Mesodermal cell (in vitro differentiated cells): ENCODE measurements at regions not wholly inside any gene's neighbourhood (a gene's known extent, or its start where the extent isn't known, plus 50 kb on each side); places are given as distances from the start of the nearest gene placed in this dataset.

Experiments used
- H3K27ac ChIP-seq: 2 replicates; pipeline ENCODE4 v1.7.0; 2013; ENCODE audit warnings: mild to moderate bottlenecking, low read depth, low read length, moderate library complexity; ENCODE audit not compliant: severe bottlenecking
- H3K36me3 ChIP-seq: 2 replicates; pipeline ENCODE4 v1.7.1; 2013; ENCODE audit warnings: mild to moderate bottlenecking, low read length, moderate library complexity; ENCODE audit not compliant: control insufficient read depth, insufficient read depth
- H3K4me1 ChIP-seq: one replicate; pipeline ENCODE4 v1.7.1; 2013; ENCODE audit warnings: mild to moderate bottlenecking, low read length; ENCODE audit not compliant: insufficient read depth, control insufficient read depth, poor library complexity, severe bottlenecking
- H3K4me3 ChIP-seq: 2 replicates; pipeline ENCODE4 v1.7.0; 2013; ENCODE audit warnings: low read length, control low read depth, mild to moderate bottlenecking; ENCODE audit not compliant: insufficient read depth, poor library complexity, severe bottlenecking; ENCODE audit errors: extremely low read depth
- H3K9me3 ChIP-seq: 2 replicates; pipeline ENCODE4 v1.7.1; 2013; ENCODE audit warnings: mild to moderate bottlenecking, low read length, moderate library complexity; ENCODE audit not compliant: control insufficient read depth
- WGBS, 2 experiments: methylation state at CpG; one replicate each; pipeline ENCODE4 v1.1.5; 2013; ENCODE audit warnings: missing lambda C conversion rate in 2 of 2; ENCODE audit not compliant: insufficient coverage in 2 of 2; 5-methylcytosine and 5-hydroxymethylcytosine counted together

DNA sequence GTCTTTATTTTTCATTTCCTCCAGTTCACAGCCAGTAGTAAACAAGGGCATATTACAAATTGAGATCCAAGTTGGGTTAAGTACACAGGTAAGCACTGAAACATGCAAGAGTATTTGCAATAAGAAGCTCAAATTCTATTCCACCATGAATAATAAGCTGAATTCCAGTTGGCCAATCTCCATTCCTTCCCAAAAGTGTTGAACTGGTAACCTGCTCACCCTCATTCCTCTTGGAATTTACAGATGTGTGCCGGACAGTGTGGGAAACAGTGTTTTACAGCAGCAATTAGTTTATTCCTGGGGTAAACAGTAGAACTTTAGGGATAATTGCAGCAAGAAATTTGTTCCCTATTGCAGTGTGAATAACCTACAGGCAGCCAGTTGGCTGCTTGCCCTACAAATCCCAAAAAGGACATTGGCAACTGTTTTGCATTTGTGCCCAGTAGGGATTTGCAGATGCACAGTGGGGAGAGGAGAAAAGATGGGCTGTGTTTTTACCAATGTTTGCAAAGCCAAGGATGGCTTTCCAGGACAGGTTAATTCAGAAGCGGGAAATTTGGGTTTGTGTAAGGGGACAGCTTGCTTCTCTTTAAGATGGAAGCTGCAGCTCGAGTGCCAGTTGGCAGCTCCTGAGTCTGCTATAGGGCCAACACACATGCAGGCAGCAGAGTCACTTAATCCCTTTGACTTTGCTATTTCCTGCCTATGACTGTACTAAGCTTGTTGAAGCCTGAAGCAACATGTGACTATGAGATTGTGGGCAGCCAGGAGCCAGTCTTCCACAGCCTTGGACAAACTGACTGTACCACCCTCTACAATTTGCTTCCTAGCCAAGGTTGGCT is 318.9 kb downstream of the MAP2K6 start:
- WGBS, 2 experiments: 90 to 96% methylated on average over 2 of the region's 3 CpGs

DNA sequence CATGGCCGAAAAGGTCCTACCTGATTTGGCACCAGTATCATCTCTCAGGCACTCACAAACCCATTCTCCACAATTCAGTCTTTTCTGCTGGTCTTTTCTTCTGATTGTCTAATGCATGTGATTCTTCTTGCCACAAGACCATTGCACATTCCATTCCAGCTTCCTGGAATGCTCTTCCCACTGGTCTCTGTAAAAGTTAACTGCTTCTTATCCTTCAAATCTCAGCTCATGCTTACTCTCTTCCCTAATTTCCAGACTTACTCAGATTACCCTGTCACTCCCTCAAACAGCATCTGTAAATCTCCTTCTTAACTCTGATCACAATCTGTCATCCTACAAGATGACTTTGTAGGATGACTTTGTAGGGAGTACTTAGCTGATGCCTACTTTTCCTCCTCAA is 320.2 kb downstream of the MAP2K6 start:
- Histone ChIP-seq H3K27ac (no peak overlapping the region), H3K4me3 (no peak overlapping the region), H3K9me3 (peaks cover 6% of the 10 kb centered on the region), H3K4me1 (peaks cover 27% of the 10 kb centered on the region), H3K36me3 (no peaks in the 10 kb centered on the region)
- 91 to 100% methylated on average over 1 of the region's 1 CpG for WGBS, 2 experiments

More for the DNA sequence above, 318.9 kb downstream of the MAP2K6 start:
- peak overlapping the region; percentile 38 for H3K27ac ChIP-seq
- H3K9me3 ChIP-seq: peaks cover 6% of the 10 kb centered on the region
- H3K4me3 ChIP-seq: no peak overlapping the region
- H3K4me1 ChIP-seq: peaks cover 27% of the 10 kb centered on the region
- H3K36me3 ChIP-seq: no peaks in the 10 kb centered on the region

DNA sequence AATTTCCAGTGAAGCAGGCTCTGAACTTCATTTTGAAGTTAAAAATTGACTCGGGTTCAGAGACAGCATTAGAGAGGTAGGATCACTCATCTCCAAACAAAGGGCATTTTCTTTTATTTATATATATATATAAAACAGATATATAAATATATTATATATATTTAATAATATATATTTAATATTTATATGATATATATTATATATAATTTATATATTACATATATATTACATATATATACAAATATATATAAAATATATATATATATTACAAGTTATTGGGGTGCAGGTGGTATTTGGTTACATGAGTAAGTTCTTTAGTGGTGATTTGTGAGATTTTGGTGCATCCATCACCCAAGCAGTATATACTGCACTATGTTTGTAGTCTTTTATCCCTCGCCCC is 320.8 kb downstream of the MAP2K6 start:
- peaks cover 27% of the 10 kb centered on the region for H3K4me1 ChIP-seq
- no peaks in the 10 kb centered on the region for H3K36me3 ChIP-seq
- no CpG with 5 or more reads among the region's 2 CpGs for WGBS, 2 experiments
- H3K9me3 ChIP-seq: peaks cover 6% of the 10 kb centered on the region
- H3K4me3 ChIP-seq: no peak overlapping the region
- H3K27ac ChIP-seq: no peak overlapping the region

GRCh38 chr17:69743091-69743490 is 328.6 kb downstream of the MAP2K6 start:
- no peaks in the 10 kb centered on the region for H3K4me1 ChIP-seq
- WGBS, 2 experiments: 95 to 100% methylated on average over 2 to 3 of the region's 3 CpGs
- H3K4me3 ChIP-seq: no peak overlapping the region
- no peaks in the 10 kb centered on the region for H3K9me3 ChIP-seq
- no peaks in the 10 kb centered on the region for H3K36me3 ChIP-seq
- H3K27ac ChIP-seq: no peak overlapping the region

- Histone ChIP-seq H3K36me3 (no peaks in the 10 kb centered on the region), H3K9me3 (no peaks in the 10 kb centered on the region), H3K27ac (no peak overlapping the region), H3K4me1 (no peaks in the 10 kb centered on the region), H3K4me3 (no peak overlapping the region)
- WGBS, 2 experiments: 90 to 93% methylated on average over 5 of the region's 5 CpGs
Measured at GRCh38 chr17:69744512-69745070, 330.1 kb downstream of the MAP2K6 start.

DNA sequence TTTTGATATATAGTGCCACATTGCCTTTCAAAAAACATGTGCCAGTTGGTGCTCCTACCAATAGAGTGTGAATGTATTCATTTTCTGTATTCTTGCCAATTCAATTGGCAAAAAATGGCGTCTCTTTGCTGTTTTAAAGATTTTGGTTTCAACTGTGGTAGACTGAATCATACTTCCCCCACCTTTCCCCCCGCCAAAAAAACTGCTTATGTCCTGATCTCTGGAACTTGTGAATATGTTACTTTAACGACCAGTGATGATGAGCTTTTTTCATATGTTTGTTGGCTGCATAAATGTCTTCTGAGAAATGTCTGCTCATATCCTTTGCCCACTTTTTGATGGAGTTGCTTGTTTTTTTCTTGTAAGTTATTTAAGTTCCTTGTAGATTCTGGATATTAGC is 325.1 kb upstream of the KCNJ16 start:
- no peaks in the 10 kb centered on the region for H3K9me3 ChIP-seq
- H3K27ac ChIP-seq: no peak overlapping the region
- H3K4me3 ChIP-seq: no peak overlapping the region
- 80 to 100% methylated on average over 1 of the region's 3 CpGs for whole genome bisulfite sequencing, 2 experiments
- H3K4me1 ChIP-seq: no peaks in the 10 kb centered on the region
- no peaks in the 10 kb centered on the region for H3K36me3 ChIP-seq

- Histone ChIP-seq H3K9me3 (no peaks in the 10 kb centered on the region), H3K36me3 (no peaks in the 10 kb centered on the region), H3K4me3 (no peak overlapping the region), H3K27ac (no peak overlapping the region), H3K4me1 (peaks cover 13% of the 10 kb centered on the region)
- 89 to 92% methylated on average over 1 to 2 of the region's 7 CpGs for WGBS, 2 experiments
Measured at GRCh38 chr17:69757688-69758430, 317.2 kb upstream of the KCNJ16 start.

DNA sequence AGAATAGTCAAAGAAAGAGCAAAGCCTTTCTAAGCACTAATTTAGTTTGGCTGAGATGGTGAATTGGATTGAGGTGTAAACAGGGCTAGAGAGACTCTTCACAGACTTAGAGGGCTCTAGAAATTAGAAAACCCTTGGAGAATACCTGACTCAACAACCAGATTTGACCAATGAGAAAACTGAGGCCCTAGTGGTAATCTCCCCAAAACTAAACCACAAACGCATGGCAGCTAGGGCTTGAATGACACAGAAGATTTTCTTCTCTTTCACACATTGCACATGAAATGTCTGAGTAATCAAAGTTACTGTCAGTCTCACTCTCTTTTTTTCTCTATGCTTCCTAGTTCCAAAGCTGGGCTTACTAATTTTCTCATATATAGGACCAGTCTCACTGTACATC is 314.5 kb upstream of the KCNJ16 start:
- no peak overlapping the region for H3K4me3 ChIP-seq
- peaks cover 19% of the 10 kb centered on the region for H3K4me1 ChIP-seq
- H3K36me3 ChIP-seq: no peaks in the 10 kb centered on the region
- H3K27ac ChIP-seq: no peak overlapping the region
- 100% methylated on average over 1 of the region's 1 CpG for WGBS, 2 experiments
- H3K9me3 ChIP-seq: no peaks in the 10 kb centered on the region

DNA sequence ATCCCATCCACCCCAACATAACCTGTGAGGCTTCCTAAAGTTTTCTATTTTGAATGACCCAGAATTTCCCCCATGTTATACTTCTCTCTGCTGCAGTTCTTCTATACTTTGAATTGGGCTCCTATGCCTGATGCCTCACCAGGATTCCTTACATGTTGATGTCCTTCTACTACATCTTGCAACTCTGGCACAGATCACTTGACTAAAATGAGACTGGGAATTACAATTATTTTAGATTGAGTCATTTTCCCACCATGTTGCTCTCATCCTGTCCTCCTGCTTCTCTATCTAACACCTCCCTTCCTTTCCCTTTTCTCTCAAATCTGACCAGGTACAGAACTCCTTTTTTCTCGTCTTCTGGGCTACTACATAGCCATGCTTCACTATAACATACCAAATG is 314.0 kb upstream of the KCNJ16 start:
- H3K36me3 ChIP-seq: no peaks in the 10 kb centered on the region
- H3K9me3 ChIP-seq: no peaks in the 10 kb centered on the region
- no peak overlapping the region for H3K4me3 ChIP-seq
- WGBS, 2 experiments: 29 to 43% methylated on average over 1 of the region's 1 CpG
- peaks cover 19% of the 10 kb centered on the region for H3K4me1 ChIP-seq
- H3K27ac ChIP-seq: no peak overlapping the region

DNA sequence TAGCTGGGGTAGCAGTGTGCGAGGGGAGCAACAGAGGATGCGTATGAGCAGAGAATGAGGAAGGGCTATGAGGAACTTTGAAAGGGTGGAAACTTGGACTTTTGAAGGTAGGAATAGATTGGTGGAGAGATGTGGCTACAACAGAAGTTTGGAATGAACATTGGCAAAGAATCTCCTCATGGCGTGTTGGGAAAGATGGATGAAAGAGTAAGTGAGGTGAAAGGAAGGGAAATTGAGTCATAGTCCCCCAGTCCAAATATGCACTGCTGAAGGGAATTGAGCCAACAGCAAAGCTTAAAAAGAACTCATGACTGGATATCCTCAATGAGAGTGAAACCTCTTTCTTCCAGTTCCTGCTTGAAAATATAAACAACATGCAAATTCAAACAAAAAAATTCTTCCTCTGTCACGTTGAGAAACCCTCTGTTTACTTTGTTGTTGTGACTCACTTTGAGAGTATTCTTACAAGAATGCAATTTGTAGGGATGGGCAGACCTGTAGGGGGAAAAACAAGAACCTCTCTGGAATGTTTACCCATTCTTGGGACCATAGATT is 313.2 kb upstream of the KCNJ16 start:
- Histone ChIP-seq H3K9me3 (no peaks in the 10 kb centered on the region), H3K4me3 (no peak overlapping the region), H3K27ac (peak overlapping the region; percentile 90), H3K4me1 (peaks cover 19% of the 10 kb centered on the region), H3K36me3 (no peaks in the 10 kb centered on the region)
- WGBS, 2 experiments: 83 to 90% methylated on average over 3 of the region's 4 CpGs
